ENCODE measurements at regions not wholly inside any gene's neighbourhood (a gene's known extent, or its start where the extent isn't known, plus 50 kb on each side); places are given as distances from the start of the nearest gene placed in this dataset.
"Not testable (repeated sequence)": the region's sequence is repeated elsewhere in the genome, so short reads cannot be mapped to it uniquely, and the experiment has no call there.

GRCh38 chr4:129999156-129999555 lies 903.2 kb downstream of the C4orf33 start:
- no peak for DNase-seq (ENCODE audit: low spot score)

- no peak for DNase-seq (ENCODE audit: low spot score)
These were observed 912.5 kb downstream of the C4orf33 start for GRCh38 chr4:130008461-130008860.

- not testable (repeated sequence) for DNase-seq (ENCODE audit: low spot score)
These were observed 916.9 kb downstream of the C4orf33 start for GRCh38 chr4:130012806-130013205.

GRCh38 chr4:130021706-130022105 lies 925.8 kb downstream of the C4orf33 start:
- DNase-seq (ENCODE audit: low spot score): no peak

- no peak for DNase-seq (ENCODE audit: low spot score)
These were observed 927.1 kb downstream of the C4orf33 start for GRCh38 chr4:130023088-130023487.

GRCh38 chr4:130025701-130026100 lies 929.7 kb downstream of the C4orf33 start:
- DNase-seq (ENCODE audit: low spot score): no peak

- DNase-seq (ENCODE audit: low spot score): no peak
These were observed 930.2 kb downstream of the C4orf33 start for GRCh38 chr4:130026185-130026584.

GRCh38 chr4:130027973-130028372 lies 932.0 kb downstream of the C4orf33 start:
- DNase-seq (ENCODE audit: low spot score): no peak

- no peak for DNase-seq (ENCODE audit: low spot score)
These were observed 932.6 kb downstream of the C4orf33 start for GRCh38 chr4:130028552-130028951.

GRCh38 chr4:130029442-130029841 lies 933.5 kb downstream of the C4orf33 start:
- DNase-seq (ENCODE audit: low spot score): no peak

GRCh38 chr4:130031858-130032257 lies 935.9 kb downstream of the C4orf33 start:
- no peak for DNase-seq (ENCODE audit: low spot score)

GRCh38 chr4:130033657-130034056 lies 937.7 kb downstream of the C4orf33 start:
- not testable (repeated sequence) for DNase-seq (ENCODE audit: low spot score)

- no peak for DNase-seq (ENCODE audit: low spot score)
These were observed 938.9 kb downstream of the C4orf33 start for GRCh38 chr4:130034876-130035275.

- DNase-seq (ENCODE audit: low spot score): no peak
These were observed 939.4 kb downstream of the C4orf33 start for GRCh38 chr4:130035391-130035790.

- not testable (repeated sequence) for DNase-seq (ENCODE audit: low spot score)
These were observed 941.9 kb downstream of the C4orf33 start for GRCh38 chr4:130037866-130038265.

GRCh38 chr4:130038540-130038939 lies 942.6 kb downstream of the C4orf33 start:
- DNase-seq (ENCODE audit: low spot score): not testable (repeated sequence)

GRCh38 chr4:130043732-130044160 lies 947.8 kb downstream of the C4orf33 start:
- DNase-seq (ENCODE audit: low spot score): no peak

GRCh38 chr4:130044788-130045531 lies 949.0 kb downstream of the C4orf33 start:
- DNase-seq (ENCODE audit: low spot score): no peak

GRCh38 chr4:130053723-130054122 lies 957.8 kb downstream of the C4orf33 start:
- DNase-seq (ENCODE audit: low spot score): no peak

- no peak for DNase-seq (ENCODE audit: low spot score)
These were observed 959.0 kb downstream of the C4orf33 start for GRCh38 chr4:130054908-130055307.

- no peak for DNase-seq (ENCODE audit: low spot score)
These were observed 960.3 kb downstream of the C4orf33 start for GRCh38 chr4:130056286-130056685.

- no peak for DNase-seq (ENCODE audit: low spot score)
These were observed 968.5 kb downstream of the C4orf33 start for GRCh38 chr4:130064471-130064870.

GRCh38 chr4:130067419-130067818 lies 971.5 kb downstream of the C4orf33 start:
- no peak for DNase-seq (ENCODE audit: low spot score)

GRCh38 chr4:130068072-130068471 lies 972.1 kb downstream of the C4orf33 start:
- no peak for DNase-seq (ENCODE audit: low spot score)

All from CD4-positive, alpha-beta T cell treated with Interleukin-2 at 100 ng/mL for 4 hours (primary cell).